ENCODE measurements at regions not wholly inside any gene's neighbourhood (a gene's known extent, or its start where the extent isn't known, plus 50 kb on each side); places are given as distances from the start of the nearest gene placed in this dataset.

GRCh38 chr11:115893461-115894099, 389.4 kb upstream of the CADM1 start:
- no peak for DNase-seq (ENCODE audit: low spot score)
- TF ChIP-seq CTCF (IDR thresholded peaks at IDR 0.05; ENCODE audit: borderline replicate concordance, control extremely low read depth, extremely low read depth, insufficient read depth, missing control alignments) = no peak
- in situ Hi-C loops (cut with MboI; ENCODE audit: low sequenced_read_pairs, unreplicated experiment) = no loop called here

- DNase-seq (ENCODE audit: low spot score) = no peak
- in situ Hi-C loops (cut with MboI; ENCODE audit: low sequenced_read_pairs, unreplicated experiment) = no loop called here
- TF ChIP-seq CTCF (IDR thresholded peaks at IDR 0.05; ENCODE audit: borderline replicate concordance, control extremely low read depth, extremely low read depth, insufficient read depth, missing control alignments) = no peak
Observed at GRCh38 chr11:115892016-115892415, 387.8 kb upstream of the CADM1 start.

- in situ Hi-C loops (cut with MboI; ENCODE audit: low sequenced_read_pairs, unreplicated experiment) = no loop called here
- TF ChIP-seq CTCF (IDR thresholded peaks at IDR 0.05; ENCODE audit: borderline replicate concordance, control extremely low read depth, extremely low read depth, insufficient read depth, missing control alignments) = no peak
- DNase-seq (ENCODE audit: low spot score) = no peak
Observed at GRCh38 chr11:115891581-115891980, 387.4 kb upstream of the CADM1 start.

GRCh38 chr11:115890500-115890899, 386.3 kb upstream of the CADM1 start:
- no peak for TF ChIP-seq CTCF (IDR thresholded peaks at IDR 0.05; ENCODE audit: borderline replicate concordance, control extremely low read depth, extremely low read depth, insufficient read depth, missing control alignments)
- DNase-seq (ENCODE audit: low spot score) = no peak
- in situ Hi-C loops (cut with MboI; ENCODE audit: low sequenced_read_pairs, unreplicated experiment) = no loop called here

- TF ChIP-seq CTCF (IDR thresholded peaks at IDR 0.05; ENCODE audit: borderline replicate concordance, control extremely low read depth, extremely low read depth, insufficient read depth, missing control alignments) = no peak
- no peak for DNase-seq (ENCODE audit: low spot score)
- in situ Hi-C loops (cut with MboI; ENCODE audit: low sequenced_read_pairs, unreplicated experiment) = no loop called here
Observed at GRCh38 chr11:115889712-115890111, 385.5 kb upstream of the CADM1 start.

GRCh38 chr11:115887727-115888126, 383.5 kb upstream of the CADM1 start:
- DNase-seq (ENCODE audit: low spot score) = no peak
- in situ Hi-C loops (cut with MboI; ENCODE audit: low sequenced_read_pairs, unreplicated experiment) = no loop called here
- no peak for TF ChIP-seq CTCF (IDR thresholded peaks at IDR 0.05; ENCODE audit: borderline replicate concordance, control extremely low read depth, extremely low read depth, insufficient read depth, missing control alignments)

All from GM13976 (cell line).